SK-N-SH treated with all-trans-retinoic acid at 6 μM for 48 hours (cell line): ENCODE measurements at regions not wholly inside any gene's neighbourhood (a gene's known extent, or its start where the extent isn't known, plus 50 kb on each side); places are given as distances from the start of the nearest gene placed in this dataset.

Experiments
- ATAC-seq: fragments of 200-7000 bp; cut with Tn5 transposase; 3 replicates; pipeline ENCODE4 v1.9.1; 2020; ENCODE audit warnings: mild to moderate bottlenecking, moderate library complexity
- ARNTL ChIP-seq: fragments of 450-650 bp; formaldehyde crosslinking; IDR thresholded peaks from 2 replicates; pipeline ENCODE4 v1.5.0; 2020; ENCODE audit warnings: low read depth, mild to moderate bottlenecking, moderate library complexity, borderline replicate concordance
- BACH2 ChIP-seq: fragments of 250-450 bp; sonication (Bioruptor Pico); IDR thresholded peaks from 2 replicates; pipeline ENCODE4 v1.9.0; 2021; ENCODE audit warnings: mild to moderate bottlenecking, borderline replicate concordance
- CSDC2 ChIP-seq: fragments of 250-450 bp; sonication (Bioruptor Pico); IDR thresholded peaks from 2 replicates; pipeline ENCODE4 v1.5.0; 2020; ENCODE audit warnings: mild to moderate bottlenecking, moderate library complexity
- ESRRG ChIP-seq: fragments of 250-450 bp; sonication (Bioruptor Pico); IDR thresholded peaks from 2 replicates; pipeline ENCODE4 v1.6.1; 2021; ENCODE audit warnings: mild to moderate bottlenecking
- GLIS3 ChIP-seq: fragments of 250-450 bp; sonication (Bioruptor Pico); IDR thresholded peaks from 2 replicates; pipeline ENCODE4 v1.5.0; 2020; ENCODE audit warnings: mild to moderate bottlenecking, moderate library complexity
- ISL1 ChIP-seq: fragments of 250-450 bp; sonication (Bioruptor Pico); IDR thresholded peaks from 2 replicates; pipeline ENCODE4 v2.1.2; 2022; ENCODE audit warnings: mild to moderate bottlenecking, moderate library complexity
- SNAI2 ChIP-seq: fragments of 250-450 bp; sonication (Bioruptor Pico); IDR thresholded peaks from 2 replicates; pipeline ENCODE4 v1.5.0; 2020; ENCODE audit warnings: mild to moderate bottlenecking, moderate library complexity
- TCF4 ChIP-seq: fragments of 250-450 bp; sonication (Bioruptor Pico); IDR thresholded peaks from 2 replicates; pipeline ENCODE4 v1.8.0; 2021; ENCODE audit warnings: mild to moderate bottlenecking, moderate library complexity, borderline replicate concordance
- TOX ChIP-seq: fragments of 250-450 bp; sonication (Bioruptor Pico); IDR thresholded peaks from 2 replicates; pipeline ENCODE4 v1.8.0; 2021; ENCODE audit warnings: mild to moderate bottlenecking, moderate library complexity, borderline replicate concordance
- ZFP3 ChIP-seq: fragments of 250-450 bp; sonication (Bioruptor Pico); IDR thresholded peaks from 2 replicates; pipeline ENCODE4 v1.5.0; 2020; ENCODE audit warnings: mild to moderate bottlenecking, moderate library complexity
- ZFP30 ChIP-seq: fragments of 450-650 bp; formaldehyde crosslinking; IDR thresholded peaks from 2 replicates; pipeline ENCODE4 v1.5.0; 2022; ENCODE audit warnings: mild to moderate bottlenecking, moderate library complexity
- ZNF565 ChIP-seq: fragments of 450-650 bp; formaldehyde crosslinking; conservative IDR thresholded peaks from 2 replicates; pipeline ENCODE4 v1.5.0; 2020; ENCODE audit warnings: low read depth, mild to moderate bottlenecking, moderate library complexity
- ZNF70 ChIP-seq: fragments of 450-650 bp; formaldehyde crosslinking; IDR thresholded peaks from 2 replicates; pipeline ENCODE4 v1.5.0; 2020; ENCODE audit warnings: mild to moderate bottlenecking, moderate library complexity
- ZNF8 ChIP-seq: fragments of 450-650 bp; formaldehyde crosslinking; IDR thresholded peaks from 2 replicates; pipeline ENCODE4 v1.5.0; 2020; ENCODE audit warnings: mild to moderate bottlenecking, moderate library complexity
- TF ChIP-seq, protein P1 (sequence below): fragments of 250-450 bp; sonication (Bioruptor Pico); IDR thresholded peaks from 2 replicates; pipeline ENCODE4 v1.5.1; 2021; ENCODE audit warnings: mild to moderate bottlenecking, moderate library complexity
- TF ChIP-seq, protein P2 (sequence below): fragments of 250-450 bp; sonication (Bioruptor Pico); IDR thresholded peaks from 2 replicates; pipeline ENCODE4 v1.5.0; 2020; ENCODE audit warnings: mild to moderate bottlenecking, moderate library complexity
- TF ChIP-seq, protein P3 (sequence below): fragments of 250-450 bp; sonication (Bioruptor Pico); IDR thresholded peaks from 2 replicates; pipeline ENCODE4 v1.5.1; 2020; ENCODE audit warnings: low read depth, mild to moderate bottlenecking, moderate library complexity
- TF ChIP-seq, protein P4 (sequence below): fragments of 250-450 bp; sonication (Bioruptor Pico); IDR thresholded peaks from 2 replicates; pipeline ENCODE4 v1.8.0; 2021; ENCODE audit warnings: low read depth, mild to moderate bottlenecking, moderate library complexity, borderline replicate concordance
- TF ChIP-seq, protein P5 (sequence below): fragments of 250-450 bp; sonication (Bioruptor Pico); IDR thresholded peaks from 2 replicates; pipeline ENCODE4 v1.8.0; 2020; ENCODE audit warnings: mild to moderate bottlenecking, moderate library complexity, borderline replicate concordance

GRCh38 chr6:9461188-9461587 is 953.7 kb downstream of the TFAP2A start (continued):
- TF ChIP-seq, protein P1, sequence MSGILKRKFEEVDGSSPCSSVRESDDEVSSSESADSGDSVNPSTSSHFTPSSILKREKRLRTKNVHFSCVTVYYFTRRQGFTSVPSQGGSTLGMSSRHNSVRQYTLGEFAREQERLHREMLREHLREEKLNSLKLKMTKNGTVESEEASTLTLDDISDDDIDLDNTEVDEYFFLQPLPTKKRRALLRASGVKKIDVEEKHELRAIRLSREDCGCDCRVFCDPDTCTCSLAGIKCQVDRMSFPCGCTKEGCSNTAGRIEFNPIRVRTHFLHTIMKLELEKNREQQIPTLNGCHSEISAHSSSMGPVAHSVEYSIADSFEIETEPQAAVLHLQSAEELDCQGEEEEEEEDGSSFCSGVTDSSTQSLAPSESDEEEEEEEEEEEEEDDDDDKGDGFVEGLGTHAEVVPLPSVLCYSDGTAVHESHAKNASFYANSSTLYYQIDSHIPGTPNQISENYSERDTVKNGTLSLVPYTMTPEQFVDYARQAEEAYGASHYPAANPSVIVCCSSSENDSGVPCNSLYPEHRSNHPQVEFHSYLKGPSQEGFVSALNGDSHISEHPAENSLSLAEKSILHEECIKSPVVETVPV (CRISPR knock-in tag), result no peak
- TF ChIP-seq BACH2 (CRISPR knock-in tag) (no peak), TOX (CRISPR knock-in tag) (no peak), SNAI2 (no peak), ESRRG (CRISPR knock-in tag) (no peak), ISL1 (no peak), ZFP3 (CRISPR knock-in tag) (no peak), ZFP30 (CRISPR knock-in tag) (no peak)
- TF ChIP-seq, protein P2, sequence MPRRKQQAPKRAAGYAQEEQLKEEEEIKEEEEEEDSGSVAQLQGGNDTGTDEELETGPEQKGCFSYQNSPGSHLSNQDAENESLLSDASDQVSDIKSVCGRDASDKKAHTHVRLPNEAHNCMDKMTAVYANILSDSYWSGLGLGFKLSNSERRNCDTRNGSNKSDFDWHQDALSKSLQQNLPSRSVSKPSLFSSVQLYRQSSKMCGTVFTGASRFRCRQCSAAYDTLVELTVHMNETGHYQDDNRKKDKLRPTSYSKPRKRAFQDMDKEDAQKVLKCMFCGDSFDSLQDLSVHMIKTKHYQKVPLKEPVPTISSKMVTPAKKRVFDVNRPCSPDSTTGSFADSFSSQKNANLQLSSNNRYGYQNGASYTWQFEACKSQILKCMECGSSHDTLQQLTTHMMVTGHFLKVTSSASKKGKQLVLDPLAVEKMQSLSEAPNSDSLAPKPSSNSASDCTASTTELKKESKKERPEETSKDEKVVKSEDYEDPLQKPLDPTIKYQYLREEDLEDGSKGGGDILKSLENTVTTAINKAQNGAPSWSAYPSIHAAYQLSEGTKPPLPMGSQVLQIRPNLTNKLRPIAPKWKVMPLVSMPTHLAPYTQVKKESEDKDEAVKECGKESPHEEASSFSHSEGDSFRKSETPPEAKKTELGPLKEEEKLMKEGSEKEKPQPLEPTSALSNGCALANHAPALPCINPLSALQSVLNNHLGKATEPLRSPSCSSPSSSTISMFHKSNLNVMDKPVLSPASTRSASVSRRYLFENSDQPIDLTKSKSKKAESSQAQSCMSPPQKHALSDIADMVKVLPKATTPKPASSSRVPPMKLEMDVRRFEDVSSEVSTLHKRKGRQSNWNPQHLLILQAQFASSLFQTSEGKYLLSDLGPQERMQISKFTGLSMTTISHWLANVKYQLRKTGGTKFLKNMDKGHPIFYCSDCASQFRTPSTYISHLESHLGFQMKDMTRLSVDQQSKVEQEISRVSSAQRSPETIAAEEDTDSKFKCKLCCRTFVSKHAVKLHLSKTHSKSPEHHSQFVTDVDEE, result no peak
- TF ChIP-seq, all 23 proteins: peak for 0

DNA sequence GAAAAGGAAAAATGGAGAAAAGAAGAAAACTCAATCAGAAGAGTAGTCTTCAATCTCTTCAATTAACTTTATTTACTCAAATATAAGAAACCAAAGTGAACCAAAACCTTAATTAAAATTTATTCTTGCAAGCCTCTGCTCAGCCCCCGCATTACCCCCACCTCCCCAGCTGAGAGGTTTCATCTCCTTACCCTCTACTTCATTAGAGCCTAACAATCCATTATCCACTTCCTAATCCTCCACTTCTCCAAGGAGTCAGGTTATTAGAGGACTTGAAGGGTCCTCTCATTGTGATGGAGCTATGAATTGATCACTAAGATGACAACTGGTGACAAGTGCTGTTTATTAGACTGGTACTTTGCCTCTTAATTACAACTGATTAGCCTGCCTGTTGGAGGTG is 956.5 kb downstream of the TFAP2A start:
- no peak for ATAC-seq
- TF ChIP-seq ESRRG (CRISPR knock-in tag) (no peak), ARNTL (CRISPR knock-in tag) (no peak)
- TF ChIP-seq, all 23 proteins: peak for 0

- TF ChIP-seq ISL1, result no peak
- TF ChIP-seq, protein P3, sequence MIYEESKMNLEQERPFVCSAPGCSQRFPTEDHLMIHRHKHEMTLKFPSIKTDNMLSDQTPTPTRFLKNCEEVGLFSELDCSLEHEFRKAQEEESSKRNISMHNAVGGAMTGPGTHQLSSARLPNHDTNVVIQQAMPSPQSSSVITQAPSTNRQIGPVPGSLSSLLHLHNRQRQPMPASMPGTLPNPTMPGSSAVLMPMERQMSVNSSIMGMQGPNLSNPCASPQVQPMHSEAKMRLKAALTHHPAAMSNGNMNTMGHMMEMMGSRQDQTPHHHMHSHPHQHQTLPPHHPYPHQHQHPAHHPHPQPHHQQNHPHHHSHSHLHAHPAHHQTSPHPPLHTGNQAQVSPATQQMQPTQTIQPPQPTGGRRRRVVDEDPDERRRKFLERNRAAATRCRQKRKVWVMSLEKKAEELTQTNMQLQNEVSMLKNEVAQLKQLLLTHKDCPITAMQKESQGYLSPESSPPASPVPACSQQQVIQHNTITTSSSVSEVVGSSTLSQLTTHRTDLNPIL (CRISPR knock-in tag), result no peak
- no peak for TF ChIP-seq ZNF8
- TF ChIP-seq ZNF565 (CRISPR knock-in tag), result no peak
- TF ChIP-seq TCF4 (CRISPR knock-in tag), result no peak
- TF ChIP-seq, protein P2, result no peak
- TF ChIP-seq SNAI2, result no peak
- no peak for TF ChIP-seq ZNF70 (CRISPR knock-in tag)
- TF ChIP-seq TOX (CRISPR knock-in tag), result no peak
- TF ChIP-seq, protein P4, sequence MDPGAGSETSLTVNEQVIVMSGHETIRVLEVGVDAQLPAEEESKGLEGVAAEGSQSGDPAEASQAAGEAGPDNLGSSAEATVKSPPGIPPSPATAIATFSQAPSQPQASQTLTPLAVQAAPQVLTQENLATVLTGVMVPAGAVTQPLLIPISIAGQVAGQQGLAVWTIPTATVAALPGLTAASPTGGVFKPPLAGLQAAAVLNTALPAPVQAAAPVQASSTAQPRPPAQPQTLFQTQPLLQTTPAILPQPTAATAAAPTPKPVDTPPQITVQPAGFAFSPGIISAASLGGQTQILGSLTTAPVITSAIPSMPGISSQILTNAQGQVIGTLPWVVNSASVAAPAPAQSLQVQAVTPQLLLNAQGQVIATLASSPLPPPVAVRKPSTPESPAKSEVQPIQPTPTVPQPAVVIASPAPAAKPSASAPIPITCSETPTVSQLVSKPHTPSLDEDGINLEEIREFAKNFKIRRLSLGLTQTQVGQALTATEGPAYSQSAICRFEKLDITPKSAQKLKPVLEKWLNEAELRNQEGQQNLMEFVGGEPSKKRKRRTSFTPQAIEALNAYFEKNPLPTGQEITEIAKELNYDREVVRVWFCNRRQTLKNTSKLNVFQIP (CRISPR knock-in tag), result no peak
- TF ChIP-seq, protein P5, sequence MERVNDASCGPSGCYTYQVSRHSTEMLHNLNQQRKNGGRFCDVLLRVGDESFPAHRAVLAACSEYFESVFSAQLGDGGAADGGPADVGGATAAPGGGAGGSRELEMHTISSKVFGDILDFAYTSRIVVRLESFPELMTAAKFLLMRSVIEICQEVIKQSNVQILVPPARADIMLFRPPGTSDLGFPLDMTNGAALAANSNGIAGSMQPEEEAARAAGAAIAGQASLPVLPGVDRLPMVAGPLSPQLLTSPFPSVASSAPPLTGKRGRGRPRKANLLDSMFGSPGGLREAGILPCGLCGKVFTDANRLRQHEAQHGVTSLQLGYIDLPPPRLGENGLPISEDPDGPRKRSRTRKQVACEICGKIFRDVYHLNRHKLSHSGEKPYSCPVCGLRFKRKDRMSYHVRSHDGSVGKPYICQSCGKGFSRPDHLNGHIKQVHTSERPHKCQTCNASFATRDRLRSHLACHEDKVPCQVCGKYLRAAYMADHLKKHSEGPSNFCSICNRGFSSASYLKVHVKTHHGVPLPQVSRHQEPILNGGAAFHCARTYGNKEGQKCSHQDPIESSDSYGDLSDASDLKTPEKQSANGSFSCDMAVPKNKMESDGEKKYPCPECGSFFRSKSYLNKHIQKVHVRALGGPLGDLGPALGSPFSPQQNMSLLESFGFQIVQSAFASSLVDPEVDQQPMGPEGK, result no peak
- TF ChIP-seq CSDC2 (CRISPR knock-in tag), result no peak
- TF ChIP-seq GLIS3 (CRISPR knock-in tag), result no peak
- TF ChIP-seq, all 23 proteins: peak for 0
- peak; percentile 26; the same call in 1 of the 3 replicates for ATAC-seq
Observed at GRCh38 chr6:9455864-9456658, 958.8 kb downstream of the TFAP2A start.
